ENCODE measurements at regions not wholly inside any gene's neighbourhood (a gene's known extent, or its start where the extent isn't known, plus 50 kb on each side); places are given as distances from the start of the nearest gene placed in this dataset.

DNA sequence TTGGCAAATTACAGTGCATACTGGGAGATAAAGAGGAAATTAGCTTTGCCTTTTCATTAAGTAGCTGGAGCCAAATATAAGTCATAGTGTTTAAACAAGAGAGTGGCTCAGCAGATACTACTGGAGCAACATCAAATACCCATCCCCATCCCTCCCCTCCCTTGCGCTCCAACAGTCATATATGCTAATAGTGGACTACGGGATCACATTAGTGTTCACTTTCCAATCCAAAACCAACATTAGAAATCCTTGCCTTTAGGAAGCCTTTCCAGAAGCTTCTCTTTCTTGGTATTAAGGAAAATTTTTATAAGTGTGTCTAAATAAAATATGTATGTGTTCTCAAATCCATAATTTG, 1669.3 kb downstream of the SUCLG1 start:
- no TSS peak for BruUV-seq (replicated peaks)
- peak overlapping the region; percentile 79 for H3K27ac ChIP-seq (ENCODE audit: low read length)
- peak overlapping the region; percentile 14; the same call in 1 of the 2 replicates for H3K9ac ChIP-seq (ENCODE audit: low read length)
- H3K4me1 ChIP-seq (ENCODE audit: insufficient read depth, low read length) = peaks cover 33% of the 10 kb centered on the region
- no peaks in the 10 kb centered on the region for H3K9me3 ChIP-seq (ENCODE audit: low read length)
- no peak for TF ChIP-seq EZH2phosphoT487 (IDR thresholded peaks at IDR 0.05; ENCODE audit: borderline replicate concordance, low read length)
- no peak for TF ChIP-seq EZH2 (IDR thresholded peaks at IDR 0.05; ENCODE audit: low read length, unreplicated experiment)
- TF ChIP-seq, protein P1, sequence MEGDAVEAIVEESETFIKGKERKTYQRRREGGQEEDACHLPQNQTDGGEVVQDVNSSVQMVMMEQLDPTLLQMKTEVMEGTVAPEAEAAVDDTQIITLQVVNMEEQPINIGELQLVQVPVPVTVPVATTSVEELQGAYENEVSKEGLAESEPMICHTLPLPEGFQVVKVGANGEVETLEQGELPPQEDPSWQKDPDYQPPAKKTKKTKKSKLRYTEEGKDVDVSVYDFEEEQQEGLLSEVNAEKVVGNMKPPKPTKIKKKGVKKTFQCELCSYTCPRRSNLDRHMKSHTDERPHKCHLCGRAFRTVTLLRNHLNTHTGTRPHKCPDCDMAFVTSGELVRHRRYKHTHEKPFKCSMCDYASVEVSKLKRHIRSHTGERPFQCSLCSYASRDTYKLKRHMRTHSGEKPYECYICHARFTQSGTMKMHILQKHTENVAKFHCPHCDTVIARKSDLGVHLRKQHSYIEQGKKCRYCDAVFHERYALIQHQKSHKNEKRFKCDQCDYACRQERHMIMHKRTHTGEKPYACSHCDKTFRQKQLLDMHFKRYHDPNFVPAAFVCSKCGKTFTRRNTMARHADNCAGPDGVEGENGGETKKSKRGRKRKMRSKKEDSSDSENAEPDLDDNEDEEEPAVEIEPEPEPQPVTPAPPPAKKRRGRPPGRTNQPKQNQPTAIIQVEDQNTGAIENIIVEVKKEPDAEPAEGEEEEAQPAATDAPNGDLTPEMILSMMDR (conservative IDR thresholded peaks at IDR 0.05; ENCODE audit: low read depth, low read length) = no peak
- peak overlapping the region; percentile 64 for H3K4me2 ChIP-seq (ENCODE audit: low read length)
- peak overlapping the region; percentile 37 for H2AFZ ChIP-seq (ENCODE audit: low read length)
- H3K9me2 ChIP-seq (replicated peaks; ENCODE audit: low read length) = no peaks in the 10 kb centered on the region
- H3K27me3 ChIP-seq (ENCODE audit: low read length) = no peaks in the 10 kb centered on the region
- ChIA-PET CTCF (no interaction called here), POLR2A (ENCODE audit: unreplicated experiment) (no interaction called here)
- no peaks in the 10 kb centered on the region for H3K79me2 ChIP-seq (ENCODE audit: low read length)
- peak; percentile 74 for ATAC-seq
- no peaks in the 10 kb centered on the region for H3K36me3 ChIP-seq (ENCODE audit: low read depth, low read length)
- DNase-seq = peak; percentile 49
- H3K4me3 ChIP-seq (ENCODE audit: low read length) = peak overlapping the region; percentile 42; the same call in 1 of the 2 replicates
- H4K20me1 ChIP-seq (ENCODE audit: low read length) = no peaks in the 10 kb centered on the region
- peaks cover 4% of the 10 kb centered on the region for H3F3A ChIP-seq (ENCODE audit: low read length, unreplicated experiment)
- intact Hi-C loops (cut with micrococcal nuclease) = loop anchor here (5.0 to 10.0 kb wide), 2 partner anchors 92 to 445 kb away; no protein-coding TSS in a partner anchor

DNA sequence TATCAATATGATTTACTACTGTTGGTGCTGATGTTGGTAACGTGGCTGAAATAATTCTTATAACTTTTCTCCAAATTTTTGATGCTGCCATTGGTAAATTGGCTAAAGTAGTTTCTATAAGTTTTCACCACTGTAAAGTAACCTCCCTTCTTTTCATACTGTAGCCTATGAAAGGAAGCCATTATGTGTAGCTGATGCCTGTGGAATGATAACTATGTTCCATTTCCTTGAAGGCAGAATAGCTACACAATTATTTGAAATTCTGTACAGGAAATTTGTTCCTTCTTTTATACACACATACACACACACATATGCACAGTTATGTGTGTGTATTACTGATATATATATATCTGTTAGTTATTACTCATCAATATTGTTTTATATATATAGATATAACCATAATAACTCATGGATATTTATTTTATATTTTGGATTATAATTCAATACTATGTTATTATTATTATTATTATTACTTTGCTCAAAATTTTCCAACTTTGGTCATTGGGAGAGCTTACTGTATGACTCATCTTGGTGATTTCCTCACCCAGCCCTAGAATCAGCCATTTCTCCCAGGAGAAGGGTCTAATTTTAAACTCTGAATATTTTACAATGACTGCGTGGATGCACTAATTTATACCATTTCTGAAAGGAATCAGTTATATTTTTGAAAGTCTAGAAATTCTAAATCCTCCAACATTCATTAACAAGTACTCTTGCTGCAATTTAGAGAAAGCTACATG, 1677.7 kb downstream of the SUCLG1 start:
- BruUV-seq (replicated peaks) = no TSS peak
- Histone ChIP-seq H3K9ac (ENCODE audit: low read length) (no peak overlapping the region), H3K27ac (ENCODE audit: low read length) (no peak overlapping the region), H3K36me3 (ENCODE audit: low read depth, low read length) (no peaks in the 10 kb centered on the region), H3K9me3 (ENCODE audit: low read length) (no peaks in the 10 kb centered on the region), H4K20me1 (ENCODE audit: low read length) (no peaks in the 10 kb centered on the region), H3K79me2 (ENCODE audit: low read length) (no peaks in the 10 kb centered on the region), H3K9me2 (replicated peaks; ENCODE audit: low read length) (no peaks in the 10 kb centered on the region), H3K4me2 (ENCODE audit: low read length) (no peak overlapping the region), H2AFZ (ENCODE audit: low read length) (no peak overlapping the region), H3K4me1 (ENCODE audit: insufficient read depth, low read length) (peaks cover 11% of the 10 kb centered on the region; the same call in 1 of the 2 replicates), H3K27me3 (ENCODE audit: low read length) (no peaks in the 10 kb centered on the region), H3F3A (ENCODE audit: low read length, unreplicated experiment) (no peaks in the 10 kb centered on the region), H3K4me3 (ENCODE audit: low read length) (no peak overlapping the region)
- ATAC-seq (no peak), DNase-seq (no peak)
- TF ChIP-seq EZH2 (IDR thresholded peaks at IDR 0.05; ENCODE audit: low read length, unreplicated experiment) (no peak), EZH2phosphoT487 (IDR thresholded peaks at IDR 0.05; ENCODE audit: borderline replicate concordance, low read length) (no peak)
- TF ChIP-seq, protein P1 (conservative IDR thresholded peaks at IDR 0.05; ENCODE audit: low read depth, low read length) = no peak
- POLR2A ChIA-PET (ENCODE audit: unreplicated experiment) = no interaction called here
- intact Hi-C loops (cut with micrococcal nuclease) = no loop called here
- CTCF ChIA-PET = no interaction called here

DNA sequence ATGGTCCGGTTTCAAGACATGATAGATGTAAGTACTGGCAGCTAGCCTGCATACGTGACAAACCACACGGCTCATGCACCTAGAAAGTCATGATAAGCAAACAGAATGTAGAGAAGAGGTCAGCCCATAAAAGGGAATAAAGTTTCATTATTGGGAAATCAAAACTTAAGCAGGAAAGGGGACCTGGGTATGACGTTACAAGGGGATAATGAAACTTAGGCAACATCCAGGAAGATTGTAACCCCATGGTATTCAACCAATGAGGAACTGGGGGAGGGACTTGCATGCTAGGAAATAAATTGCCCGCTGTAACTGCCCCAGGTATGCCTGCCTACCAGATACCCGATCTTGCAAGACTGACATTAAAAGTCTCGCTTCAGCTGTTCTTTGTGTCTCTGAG, 1679.0 kb downstream of the SUCLG1 start:
- H3K9ac ChIP-seq (ENCODE audit: low read length) = no peak overlapping the region
- no peaks in the 10 kb centered on the region for H3F3A ChIP-seq (ENCODE audit: low read length, unreplicated experiment)
- no peaks in the 10 kb centered on the region for H3K9me3 ChIP-seq (ENCODE audit: low read length)
- BruUV-seq (replicated peaks) = no TSS peak
- 0 out of 2 replicates have a peak overlapping the region, but pooled peaks have one; percentile 16 for H3K4me2 ChIP-seq (ENCODE audit: low read length)
- POLR2A ChIA-PET (ENCODE audit: unreplicated experiment) = no interaction called here
- peak overlapping the region; percentile 41; the same call in 1 of the 2 replicates for H2AFZ ChIP-seq (ENCODE audit: low read length)
- H3K36me3 ChIP-seq (ENCODE audit: low read depth, low read length) = no peaks in the 10 kb centered on the region
- H3K79me2 ChIP-seq (ENCODE audit: low read length) = no peaks in the 10 kb centered on the region
- no peak overlapping the region for H3K4me3 ChIP-seq (ENCODE audit: low read length)
- peak overlapping the region; percentile 49 for H3K27ac ChIP-seq (ENCODE audit: low read length)
- peaks cover 11% of the 10 kb centered on the region; the same call in 1 of the 2 replicates for H3K4me1 ChIP-seq (ENCODE audit: insufficient read depth, low read length)
- CTCF ChIA-PET = no interaction called here
- intact Hi-C loops (cut with micrococcal nuclease) = no loop called here
- ATAC-seq (no peak), DNase-seq (peak; percentile 79)
- H3K9me2 ChIP-seq (replicated peaks; ENCODE audit: low read length) = no peaks in the 10 kb centered on the region
- H4K20me1 ChIP-seq (ENCODE audit: low read length) = no peaks in the 10 kb centered on the region
- H3K27me3 ChIP-seq (ENCODE audit: low read length) = no peaks in the 10 kb centered on the region
- TF ChIP-seq EZH2phosphoT487 (IDR thresholded peaks at IDR 0.05; ENCODE audit: borderline replicate concordance, low read length) = no peak
- no peak for TF ChIP-seq EZH2 (IDR thresholded peaks at IDR 0.05; ENCODE audit: low read length, unreplicated experiment)
- TF ChIP-seq, protein P1 (conservative IDR thresholded peaks at IDR 0.05; ENCODE audit: low read depth, low read length) = no peak
